H1 (cell line): ENCODE measurements at regions not wholly inside any gene's neighbourhood (a gene's known extent, or its start where the extent isn't known, plus 50 kb on each side); places are given as distances from the start of the nearest gene placed in this dataset.

ENCODE experiments used
- CTCF ChIP-seq, 3 experiments: IDR thresholded peaks; 1 replicate in 2 of 3; 2 replicates in 1 of 3; pipeline versions ENCODE4 v1.5.1 to v1.6.1; 2011; ENCODE audit warnings: low read length in 3 of 3, mild to moderate bottlenecking in 3 of 3, inconsistent platforms in 2 of 3, low read depth in 1 of 3, moderate library complexity in 1 of 3; ENCODE audit not compliant: insufficient read depth in 1 of 3; ENCODE audit errors: control extremely low read depth in 1 of 3
- JUN ChIP-seq: IDR thresholded peaks from 2 replicates; pipeline ENCODE4 v1.6.1; 2011; ENCODE audit warnings: low read depth, mild to moderate bottlenecking, improper control_type of control experiment, low read length
- NRF1 ChIP-seq: IDR thresholded peaks from 2 replicates; pipeline ENCODE4 v1.6.1; 2011; ENCODE audit warnings: mild to moderate bottlenecking, low read depth, low read length, improper control_type of control experiment
- RAD21 ChIP-seq, 2 experiments: IDR thresholded peaks in 1 of 2; conservative IDR thresholded peaks in 1 of 2; 2 replicates each; pipeline ENCODE4 v1.6.1; 2011; ENCODE audit warnings: low read depth in 2 of 2, low read length in 2 of 2, improper control_type of control experiment in 1 of 2, inconsistent platforms in 1 of 2, mild to moderate bottlenecking in 1 of 2, moderate library complexity in 1 of 2
- RFX5 ChIP-seq: IDR thresholded peaks from 2 replicates; pipeline ENCODE4 v1.6.1; 2011; ENCODE audit warnings: low read depth, low read length, improper control_type of control experiment, borderline replicate concordance
- RXRA ChIP-seq: IDR thresholded peaks from 2 replicates; pipeline ENCODE4 v1.6.1; 2011; ENCODE audit warnings: low read depth, mild to moderate bottlenecking, low read length, moderate library complexity; ENCODE audit not compliant: insufficient read depth
- SIRT6 ChIP-seq: IDR thresholded peaks from one replicate; pipeline ENCODE4 v1.7.1; 2012; ENCODE audit warnings: low read length, inconsistent platforms

- no peak for TF ChIP-seq RXRA
- no peak for TF ChIP-seq CTCF (IDR thresholded peaks at IDR 0.05; ENCODE audit: control extremely low read depth in 1 of 3, insufficient read depth in 1 of 3, low read depth in 1 of 3, low read length in 3 of 3)
- TF ChIP-seq RAD21 (IDR thresholded peaks at IDR 0.05 in 1 of 2, conservative IDR thresholded peaks at IDR 0.05 in 1 of 2; ENCODE audit: low read depth in 2 of 2, low read length in 2 of 2), result no peak
- no peak for TF ChIP-seq SIRT6
- no peak for TF ChIP-seq JUN
- TF ChIP-seq RFX5, result no peak
- TF ChIP-seq NRF1, result no peak
Observed at GRCh38 chr16:6247150-6247549, 1085.5 kb upstream of the RBFOX1 start (continued).
